ENCODE measurements at regions not wholly inside any gene's neighbourhood (a gene's known extent, or its start where the extent isn't known, plus 50 kb on each side); places are given as distances from the start of the nearest gene placed in this dataset.

- Histone ChIP-seq H3K4me1 (peaks cover 0 to 13% (median 0%) of the 10 kb centered on the region in 3 donors), H3K9me3 (no peaks in the 10 kb centered on the region), H3K27me3 (no peaks in the 10 kb centered on the region), H3K4me3 (no peak overlapping the region), H3K36me3 (no peaks in the 10 kb centered on the region), H3K27ac (no peak overlapping the region)
- 71 to 88% methylated on average over 2 of the region's 2 CpGs for WGBS, 2 donors
- no peak for DNase-seq
- intact Hi-C loops (cut with DNase I): no loop called here
- no peak for TF ChIP-seq CTCF (IDR thresholded peaks at IDR 0.05)
- TF ChIP-seq POLR2A (IDR thresholded peaks at IDR 0.05): no peak
Measured at GRCh38 chr12:19760611-19761010, 321.3 kb downstream of the AEBP2 start.

- H3K27ac ChIP-seq: no peak overlapping the region
- 81 to 88% methylated on average over 1 of the region's 1 CpG for WGBS, 2 donors
- intact Hi-C loops (cut with DNase I): no loop called here
- H3K4me3 ChIP-seq: no peak overlapping the region
- H3K36me3 ChIP-seq: no peaks in the 10 kb centered on the region
- DNase-seq: no peak
- TF ChIP-seq POLR2A (IDR thresholded peaks at IDR 0.05) (no peak), CTCF (IDR thresholded peaks at IDR 0.05) (no peak)
- peaks cover 0 to 13% (median 0%) of the 10 kb centered on the region in 3 donors for H3K4me1 ChIP-seq
- H3K27me3 ChIP-seq: no peaks in the 10 kb centered on the region
- no peaks in the 10 kb centered on the region for H3K9me3 ChIP-seq
Measured at GRCh38 chr12:19761463-19761862, 322.2 kb downstream of the AEBP2 start.

- 62 to 100% methylated on average over 1 of the region's 1 CpG for WGBS, 2 donors
- no peak overlapping the region for H3K4me3 ChIP-seq
- intact Hi-C loops (cut with DNase I): no loop called here
Measured at GRCh38 chr12:19763488-19763887, 324.2 kb downstream of the AEBP2 start.

GRCh38 chr12:19764408-19764807 is 325.1 kb downstream of the AEBP2 start:
- Histone ChIP-seq H3K4me1 (peaks cover 0 to 2% (median 0%) of the 10 kb centered on the region in 3 donors), H3K9me3 (no peaks in the 10 kb centered on the region), H3K27ac (no peak overlapping the region), H3K27me3 (no peaks in the 10 kb centered on the region), H3K36me3 (no peaks in the 10 kb centered on the region), H3K4me3 (no peak overlapping the region)
- no peak for TF ChIP-seq CTCF (IDR thresholded peaks at IDR 0.05)
- no peak for TF ChIP-seq POLR2A (IDR thresholded peaks at IDR 0.05)
- 60 to 61% methylated on average over 3 of the region's 3 CpGs for WGBS, 2 donors
- DNase-seq: no peak
- intact Hi-C loops (cut with DNase I): no loop called here

More at GRCh38 chr12:19763488-19763887, 324.2 kb downstream of the AEBP2 start:
- Histone ChIP-seq H3K27ac (no peak overlapping the region), H3K27me3 (no peaks in the 10 kb centered on the region), H3K9me3 (no peaks in the 10 kb centered on the region), H3K4me1 (peaks cover 0 to 8% (median 0%) of the 10 kb centered on the region in 3 donors), H3K36me3 (no peaks in the 10 kb centered on the region)
- no peak for TF ChIP-seq CTCF (IDR thresholded peaks at IDR 0.05)
- no peak for TF ChIP-seq POLR2A (IDR thresholded peaks at IDR 0.05)
- DNase-seq: no peak

GRCh38 chr12:19771858-19772257 is 332.6 kb downstream of the AEBP2 start:
- no peaks in the 10 kb centered on the region for H3K27me3 ChIP-seq
- H3K4me3 ChIP-seq: no peak overlapping the region
- no peak overlapping the region for H3K27ac ChIP-seq
- TF ChIP-seq POLR2A (IDR thresholded peaks at IDR 0.05) (no peak), CTCF (IDR thresholded peaks at IDR 0.05) (no peak)
- intact Hi-C loops (cut with DNase I): no loop called here
- no peaks in the 10 kb centered on the region for H3K36me3 ChIP-seq
- H3K9me3 ChIP-seq: no peaks in the 10 kb centered on the region
- DNase-seq: no peak
- 24 to 30% methylated on average over 2 of the region's 2 CpGs for WGBS, 2 donors
- H3K4me1 ChIP-seq: no peaks in the 10 kb centered on the region
